GM10266 (cell line): ENCODE measurements at regions not wholly inside any gene's neighbourhood (a gene's known extent, or its start where the extent isn't known, plus 50 kb on each side); places are given as distances from the start of the nearest gene placed in this dataset.

Experiments used
- DNase-seq: peaks from one replicate; pipeline ENCODE4 v3.0.0; 2012; ENCODE audit errors: extremely low spot score
- CTCF ChIP-seq: IDR thresholded peaks from 2 replicates; pipeline ENCODE4 v1.5.1; 2012; ENCODE audit warnings: mild to moderate bottlenecking, low read depth; ENCODE audit not compliant: control insufficient read depth, insufficient read depth; ENCODE audit errors: missing control alignments

- TF ChIP-seq CTCF = no peak
- DNase-seq = no peak
Measured at GRCh38 chr4:32030406-32030805, 1310.2 kb downstream of the PCDH7 start.

- TF ChIP-seq CTCF = no peak
Measured at GRCh38 chr4:32031026-32031425, 1310.9 kb downstream of the PCDH7 start.

GRCh38 chr4:32032136-32032672 is 1312.0 kb downstream of the PCDH7 start:
- TF ChIP-seq CTCF = no peak
- DNase-seq = no peak

More at GRCh38 chr4:32031026-32031425, 1310.9 kb downstream of the PCDH7 start:
- no peak for DNase-seq

GRCh38 chr4:32037399-32037798 is 1317.2 kb downstream of the PCDH7 start:
- no peak for DNase-seq
- TF ChIP-seq CTCF = no peak

- no peak for TF ChIP-seq CTCF
- DNase-seq = no peak
Measured at GRCh38 chr4:32042486-32043247, 1322.5 kb downstream of the PCDH7 start.

GRCh38 chr4:32043248-32043633 is 1323.1 kb downstream of the PCDH7 start:
- DNase-seq = no peak
- TF ChIP-seq CTCF = no peak

GRCh38 chr4:32061916-32062315 is 1341.7 kb downstream of the PCDH7 start:
- no peak for TF ChIP-seq CTCF
- no peak for DNase-seq
